ENCODE measurements at regions not wholly inside any gene's neighbourhood (a gene's known extent, or its start where the extent isn't known, plus 50 kb on each side); places are given as distances from the start of the nearest gene placed in this dataset.

DNA sequence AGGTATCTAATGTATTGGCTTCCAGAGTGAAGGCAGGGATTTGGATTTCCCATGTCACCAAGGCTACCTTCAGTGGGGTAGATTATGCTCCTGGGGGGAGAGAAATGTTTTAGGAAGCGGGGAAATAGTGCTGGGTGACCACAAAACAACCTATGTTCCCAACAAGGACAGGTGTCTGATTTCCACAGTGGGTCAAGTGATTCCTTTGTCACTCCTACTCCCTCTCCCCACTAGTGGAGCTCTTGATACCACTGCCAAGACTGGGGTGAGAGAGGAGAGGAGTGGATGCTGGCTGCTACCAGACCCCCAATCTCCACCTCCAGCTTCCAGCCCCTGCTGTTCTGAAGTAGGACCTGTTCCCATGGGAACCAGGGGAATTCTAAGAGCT, 104.3 kb upstream of the FAM78B start:
- TF ChIP-seq, protein P1, sequence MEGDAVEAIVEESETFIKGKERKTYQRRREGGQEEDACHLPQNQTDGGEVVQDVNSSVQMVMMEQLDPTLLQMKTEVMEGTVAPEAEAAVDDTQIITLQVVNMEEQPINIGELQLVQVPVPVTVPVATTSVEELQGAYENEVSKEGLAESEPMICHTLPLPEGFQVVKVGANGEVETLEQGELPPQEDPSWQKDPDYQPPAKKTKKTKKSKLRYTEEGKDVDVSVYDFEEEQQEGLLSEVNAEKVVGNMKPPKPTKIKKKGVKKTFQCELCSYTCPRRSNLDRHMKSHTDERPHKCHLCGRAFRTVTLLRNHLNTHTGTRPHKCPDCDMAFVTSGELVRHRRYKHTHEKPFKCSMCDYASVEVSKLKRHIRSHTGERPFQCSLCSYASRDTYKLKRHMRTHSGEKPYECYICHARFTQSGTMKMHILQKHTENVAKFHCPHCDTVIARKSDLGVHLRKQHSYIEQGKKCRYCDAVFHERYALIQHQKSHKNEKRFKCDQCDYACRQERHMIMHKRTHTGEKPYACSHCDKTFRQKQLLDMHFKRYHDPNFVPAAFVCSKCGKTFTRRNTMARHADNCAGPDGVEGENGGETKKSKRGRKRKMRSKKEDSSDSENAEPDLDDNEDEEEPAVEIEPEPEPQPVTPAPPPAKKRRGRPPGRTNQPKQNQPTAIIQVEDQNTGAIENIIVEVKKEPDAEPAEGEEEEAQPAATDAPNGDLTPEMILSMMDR (IDR thresholded peaks at IDR 0.05; ENCODE audit: low read depth, low read length, poor library complexity, severe bottlenecking), result no peak
- no peak for TF ChIP-seq EZH2phosphoT487 (IDR thresholded peaks at IDR 0.05; ENCODE audit: borderline replicate concordance, low read length)
